HG03060 (cell line): ENCODE measurements at regions not wholly inside any gene's neighbourhood (a gene's known extent, or its start where the extent isn't known, plus 50 kb on each side); places are given as distances from the start of the nearest gene placed in this dataset.

Source experiments
- ATAC-seq: cut with Tn5 transposase; IDR thresholded peaks from one replicate; pipeline ENCODE4 v1.9.1; 2021; ENCODE audit warnings: low read depth, moderate number of reproducible peaks; ENCODE audit not compliant: unreplicated experiment

DNA sequence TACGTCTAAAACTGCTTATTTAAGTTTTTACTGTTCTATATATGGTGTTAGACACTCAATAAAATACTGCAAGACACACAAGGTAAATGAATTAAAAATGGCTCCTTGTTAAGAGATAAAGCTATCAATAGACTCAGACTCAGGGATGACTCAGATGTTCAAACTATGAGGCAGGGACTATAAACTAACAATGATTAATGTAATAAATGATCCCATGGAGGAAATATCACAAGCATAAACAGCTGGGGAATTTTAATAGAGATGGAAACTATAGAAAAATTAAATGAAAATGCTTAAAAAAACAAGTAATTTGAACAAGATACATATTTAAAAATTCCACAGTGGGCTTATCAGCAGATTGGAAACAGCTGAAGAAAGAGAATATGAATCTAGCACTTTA, 650.8 kb downstream of the DCDC2C start:
- ATAC-seq = no peak

DNA sequence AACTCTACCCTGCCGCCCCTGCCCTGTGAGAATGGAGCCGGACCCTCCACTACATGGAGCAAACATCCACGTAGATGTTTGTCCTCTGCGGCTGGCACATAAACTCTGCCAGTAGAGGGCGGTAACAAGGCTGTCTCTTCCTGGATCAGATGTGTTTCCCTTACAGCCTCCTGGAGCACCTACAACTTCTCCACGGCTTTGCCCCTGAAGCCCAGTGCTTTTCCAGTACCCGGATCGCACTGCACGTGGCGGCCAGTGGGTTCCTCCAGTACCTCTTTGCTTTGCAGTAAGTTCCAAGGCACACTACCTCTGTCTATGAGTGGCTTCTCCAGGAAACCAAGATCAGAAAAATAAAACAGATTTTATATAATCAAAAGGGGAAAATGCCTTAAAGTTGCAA, 651.3 kb downstream of the DCDC2C start:
- ATAC-seq = no peak

DNA sequence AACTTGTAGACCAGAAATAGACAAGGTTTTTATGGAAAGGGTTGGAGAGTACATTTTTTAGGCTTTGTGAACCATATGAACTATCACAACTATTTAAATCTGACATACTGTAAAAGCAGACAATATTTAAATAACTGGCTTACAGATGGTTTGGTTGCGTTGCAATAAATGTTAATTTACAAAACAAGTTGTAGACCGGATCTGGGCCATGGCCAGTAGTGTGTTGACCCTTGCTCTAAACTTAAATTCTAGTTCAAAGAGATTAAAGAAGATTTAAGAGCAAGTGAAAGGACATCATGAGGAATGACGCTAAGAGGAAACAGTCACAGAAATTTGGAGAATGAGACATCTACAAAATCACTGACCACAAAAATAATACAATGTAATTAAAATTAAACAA, 652.7 kb downstream of the DCDC2C start:
- ATAC-seq = no peak

DNA sequence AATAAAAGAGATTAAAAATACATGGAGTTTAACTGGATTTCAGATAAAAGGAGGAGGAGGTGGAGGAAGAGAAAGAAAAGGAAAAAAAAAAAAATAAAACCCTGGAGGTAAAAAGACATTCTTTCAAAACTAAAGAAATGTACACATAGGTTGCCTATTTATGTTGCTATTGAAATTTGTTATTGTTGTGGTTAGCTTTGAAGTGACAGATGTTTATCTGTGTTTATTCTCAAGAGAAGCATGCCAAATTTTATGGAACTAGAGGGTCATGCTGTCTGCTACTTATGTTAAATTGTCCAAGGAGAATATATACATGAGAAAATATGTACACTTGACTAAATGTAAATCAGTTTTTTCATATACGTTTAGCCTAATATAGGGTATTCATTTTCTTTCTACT, 653.2 kb downstream of the DCDC2C start:
- ATAC-seq = no peak

DNA sequence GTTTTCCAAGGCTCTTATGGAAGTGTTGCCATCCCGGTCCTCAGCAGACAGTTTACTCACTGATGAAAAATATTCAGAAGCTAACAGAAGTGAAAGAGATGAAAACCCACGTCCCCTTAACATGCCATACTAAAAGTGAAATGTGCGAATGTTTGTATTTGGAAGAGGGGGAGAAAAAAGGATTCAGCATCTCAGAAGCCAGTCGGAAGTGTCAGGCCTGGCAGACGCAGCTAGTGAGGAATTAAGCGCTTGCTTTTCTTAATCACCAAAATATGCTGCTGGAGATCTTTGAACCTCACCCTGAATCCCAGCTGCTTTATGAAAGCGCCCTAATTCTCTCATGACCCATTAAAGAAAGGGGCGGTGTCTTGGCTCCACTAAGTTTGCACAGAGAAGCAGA, 653.7 kb downstream of the DCDC2C start:
- ATAC-seq = no peak

DNA sequence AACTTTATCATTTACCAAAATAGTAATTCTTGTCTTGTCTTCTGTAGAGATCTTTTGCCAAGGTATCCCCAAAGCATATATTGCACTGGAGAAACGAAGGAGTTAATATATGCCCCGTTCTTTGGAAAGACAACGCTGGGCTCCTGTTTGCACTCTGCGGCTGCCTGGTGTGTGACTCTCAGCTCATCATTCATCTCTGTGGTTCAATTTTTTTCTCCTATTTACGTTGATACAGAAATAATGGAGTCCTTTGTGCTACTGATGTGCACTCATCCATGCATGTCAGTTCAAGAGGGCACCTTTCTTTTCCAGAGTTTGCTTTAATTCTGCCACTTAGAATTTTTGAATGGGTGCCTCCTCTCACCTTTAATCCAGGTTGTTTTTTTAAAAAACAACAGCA, 655.5 kb downstream of the DCDC2C start:
- no peak for ATAC-seq

DNA sequence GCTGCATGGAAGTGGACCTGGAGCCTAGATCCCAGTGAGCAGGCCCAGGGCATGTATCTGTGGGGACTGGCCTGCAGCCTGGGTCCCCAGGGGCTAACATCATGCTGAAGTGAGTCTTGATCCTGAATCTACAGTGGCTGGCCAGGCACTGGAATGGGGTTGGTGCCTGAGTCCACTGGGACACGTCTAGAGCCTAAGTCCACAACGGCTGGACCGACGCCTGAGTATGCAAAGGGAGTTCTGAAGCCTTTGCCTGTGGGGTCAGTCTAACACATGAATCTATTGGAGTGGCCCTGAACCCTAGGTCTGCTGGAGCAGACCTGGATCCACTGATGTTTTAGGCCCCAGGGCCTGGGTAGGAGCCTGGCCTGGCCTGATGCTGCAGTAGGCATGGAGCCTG, 665.5 kb downstream of the DCDC2C start:
- ATAC-seq = no peak

DNA sequence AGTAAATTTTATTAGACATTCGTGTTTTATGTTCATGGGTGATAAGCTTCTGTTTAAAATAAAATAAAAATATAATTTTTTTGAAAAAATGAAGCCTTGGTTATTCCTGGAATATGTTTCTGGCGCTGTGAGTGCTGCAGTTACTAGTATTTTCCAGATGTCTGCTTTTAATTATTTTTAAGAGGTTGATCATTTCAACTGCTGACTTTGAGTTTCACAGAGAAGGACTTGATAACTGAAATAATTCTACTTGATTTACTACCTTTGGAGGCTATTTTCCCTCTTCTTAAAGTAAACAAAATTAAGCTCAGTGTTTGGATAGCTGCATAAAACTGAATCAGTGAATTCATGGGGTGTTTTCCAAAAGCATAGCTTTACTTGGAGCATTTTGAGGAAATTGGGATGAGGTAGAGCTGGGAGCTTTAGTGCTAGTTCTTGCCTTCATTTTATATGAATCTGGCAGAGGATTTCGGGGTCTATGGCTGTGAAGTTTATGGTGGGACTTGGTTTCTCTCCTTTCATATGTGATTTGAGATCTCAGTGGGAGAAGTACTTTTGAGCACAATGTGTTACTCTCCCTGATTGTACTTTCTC, 666.5 kb downstream of the DCDC2C start:
- ATAC-seq = no peak

DNA sequence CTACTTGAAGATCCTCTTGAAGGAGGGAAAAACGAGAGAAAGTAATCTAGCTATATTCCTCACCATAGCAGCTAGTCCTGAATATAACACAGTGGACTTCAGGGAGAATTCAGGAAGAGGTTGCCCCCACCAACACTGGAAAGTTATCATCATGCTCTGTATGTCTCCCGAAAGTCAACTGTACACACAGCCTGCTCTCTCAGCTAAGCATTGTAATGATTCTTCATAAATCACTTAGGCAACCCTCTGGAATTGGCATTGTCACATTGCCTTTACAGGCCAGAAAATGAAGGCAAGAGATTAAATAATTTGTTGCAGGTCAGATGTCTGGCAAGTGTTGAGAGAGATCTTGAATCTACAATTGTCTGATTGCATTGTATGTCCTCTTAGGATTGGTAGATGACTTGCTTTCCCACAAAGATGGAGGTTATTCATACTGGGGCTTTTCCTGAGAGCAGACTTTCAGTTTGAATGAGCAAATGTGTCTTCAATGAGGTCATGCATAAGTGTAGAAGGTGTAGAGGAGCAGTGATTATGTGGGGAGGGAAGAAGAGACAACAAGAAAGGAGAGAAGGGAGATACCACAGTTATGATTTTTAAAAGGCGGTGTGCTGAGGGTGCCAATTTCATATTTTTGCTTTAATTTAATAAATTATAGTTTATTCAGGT, 667.2 kb downstream of the DCDC2C start:
- no peak for ATAC-seq

DNA sequence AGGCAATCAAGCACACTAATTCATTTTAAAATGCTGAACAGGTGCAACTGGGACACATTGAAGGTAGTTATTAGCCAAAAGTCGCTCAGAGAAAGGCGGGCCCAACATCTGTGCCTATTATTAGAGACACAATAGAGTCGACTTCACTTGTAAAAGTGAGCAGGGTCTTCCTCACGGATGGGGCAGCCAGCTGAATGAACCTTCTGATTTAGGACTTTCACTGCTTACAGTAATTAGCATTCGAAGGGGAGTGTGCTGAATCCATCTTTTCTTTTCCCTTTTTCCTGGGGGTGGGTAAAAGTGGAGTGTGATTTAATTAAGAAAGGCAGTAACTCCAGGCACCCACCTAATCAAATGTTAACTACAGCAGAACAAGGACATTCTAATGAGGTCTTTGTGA, 677.7 kb downstream of the DCDC2C start:
- ATAC-seq = no peak

DNA sequence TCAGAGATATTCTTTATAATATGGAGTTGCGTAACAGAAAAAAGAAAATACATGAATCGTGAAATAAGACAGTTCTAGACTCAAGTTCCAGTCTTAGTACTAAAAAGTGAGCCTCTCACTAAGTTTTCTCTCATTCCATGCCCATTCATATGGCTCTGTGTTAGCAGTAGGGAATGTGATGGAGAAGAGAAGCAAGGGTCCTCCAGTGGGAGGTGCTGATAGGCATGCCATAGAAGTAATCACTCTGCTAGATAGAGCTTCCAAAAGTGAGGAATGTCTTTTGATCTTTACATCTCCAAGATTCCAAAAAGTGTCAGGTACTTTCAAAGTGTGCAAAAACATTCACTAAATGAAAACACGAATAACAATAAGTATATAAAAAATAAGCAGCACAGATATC, 678.4 kb downstream of the DCDC2C start:
- no peak for ATAC-seq

DNA sequence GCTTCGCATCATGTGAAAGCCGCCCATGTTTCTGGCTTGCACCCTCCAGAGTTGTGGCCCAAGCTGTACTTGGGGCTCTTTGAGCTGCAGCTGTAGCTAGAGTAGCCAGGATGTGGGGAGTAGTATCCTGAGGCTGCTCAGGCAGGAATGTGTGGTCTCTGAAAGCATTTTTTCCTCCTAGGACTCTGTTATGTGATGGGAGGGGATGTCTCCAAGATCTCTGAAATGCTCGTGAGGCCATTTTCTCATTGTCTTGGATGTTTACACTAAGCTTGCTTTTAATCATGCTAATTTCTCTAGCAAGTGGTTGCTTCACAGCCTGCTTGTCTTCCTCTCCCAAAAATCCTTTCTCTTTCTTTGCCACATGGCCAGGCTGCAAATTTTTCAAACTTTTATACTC, 687.6 kb downstream of the DCDC2C start:
- ATAC-seq = no peak

DNA sequence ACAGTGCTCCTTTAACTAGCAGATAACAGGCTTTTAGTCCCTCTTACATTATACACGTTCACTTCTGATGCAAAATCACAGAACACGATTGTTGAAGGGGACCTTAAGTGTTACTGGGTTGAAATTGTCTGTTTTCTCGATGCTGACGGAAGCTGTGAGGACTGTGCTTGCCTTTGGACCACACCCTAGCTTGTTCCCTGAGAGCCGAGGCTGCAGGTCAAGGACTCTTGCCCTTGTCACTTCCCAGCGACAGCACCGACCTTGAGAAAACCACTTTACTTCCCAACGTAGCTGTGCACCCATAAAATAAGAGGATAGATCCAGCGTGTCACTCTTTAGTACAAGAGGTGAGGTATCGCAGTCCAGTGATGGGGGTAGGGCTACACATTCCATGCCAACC, 701.0 kb downstream of the DCDC2C start:
- ATAC-seq = no peak

DNA sequence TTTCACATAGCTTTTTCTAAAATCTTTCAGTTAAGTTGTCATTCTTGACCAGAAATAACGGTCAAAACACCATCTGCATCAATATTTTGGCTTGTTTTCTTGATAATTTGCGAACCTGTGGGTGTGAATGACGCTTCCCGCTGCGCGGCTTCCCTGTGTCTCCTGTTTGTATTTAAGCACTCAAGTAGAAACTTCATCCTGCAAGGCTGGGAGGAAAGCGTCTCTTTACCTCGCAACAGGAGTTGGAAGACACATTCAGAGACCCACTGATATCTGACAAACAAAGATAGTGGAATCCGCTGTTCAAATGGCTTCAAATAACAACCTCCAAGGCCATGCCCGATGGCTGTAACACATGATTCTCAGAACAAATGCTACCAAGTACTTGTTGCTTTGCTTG, 704.9 kb downstream of the DCDC2C start:
- ATAC-seq = no peak

DNA sequence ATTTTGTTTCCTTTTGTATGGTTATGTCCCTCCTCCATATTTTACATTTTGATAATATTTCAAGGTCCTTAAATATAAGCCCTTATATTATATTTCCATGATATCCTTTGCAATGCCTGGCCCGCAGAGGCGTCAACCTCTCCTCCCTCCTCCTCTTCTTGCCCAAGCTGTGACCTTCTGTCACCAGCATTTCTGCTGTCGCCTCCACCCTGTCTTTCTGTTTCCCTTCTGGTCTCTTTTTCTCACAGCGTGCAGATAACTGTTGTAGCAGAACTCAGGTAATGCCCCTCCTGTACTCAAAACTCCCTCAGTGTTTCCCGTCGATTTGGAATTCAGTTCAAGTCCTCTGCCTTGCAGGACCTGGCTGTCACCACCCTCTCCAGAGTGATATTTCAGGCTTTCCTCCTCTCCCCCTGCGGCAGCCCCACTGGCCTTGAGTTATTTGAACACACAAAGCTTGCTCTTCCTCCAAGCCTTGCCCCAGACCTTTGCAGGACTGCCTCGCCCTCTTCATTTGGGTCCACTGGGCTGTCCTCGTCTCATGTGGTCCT, 709.3 kb downstream of the DCDC2C start:
- ATAC-seq = no peak

DNA sequence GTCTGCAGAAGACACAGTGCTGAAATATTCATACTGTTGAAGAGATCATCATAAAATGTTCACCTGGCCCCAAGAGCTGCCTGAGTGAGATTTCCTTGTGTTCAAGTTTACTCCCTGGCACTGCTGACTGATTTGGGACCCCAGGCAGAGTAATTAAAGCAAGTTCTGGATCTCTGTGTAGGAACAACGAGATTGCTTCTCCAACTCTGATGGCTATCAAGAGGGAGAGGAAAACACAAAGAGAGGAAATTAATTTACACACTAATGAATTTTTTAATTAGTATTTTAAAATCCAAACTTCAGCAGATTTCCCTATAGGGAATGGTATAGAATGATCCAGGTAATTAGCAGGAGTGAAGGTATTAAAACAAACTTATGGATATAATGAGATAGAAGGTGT, 711.8 kb downstream of the DCDC2C start:
- ATAC-seq = no peak

DNA sequence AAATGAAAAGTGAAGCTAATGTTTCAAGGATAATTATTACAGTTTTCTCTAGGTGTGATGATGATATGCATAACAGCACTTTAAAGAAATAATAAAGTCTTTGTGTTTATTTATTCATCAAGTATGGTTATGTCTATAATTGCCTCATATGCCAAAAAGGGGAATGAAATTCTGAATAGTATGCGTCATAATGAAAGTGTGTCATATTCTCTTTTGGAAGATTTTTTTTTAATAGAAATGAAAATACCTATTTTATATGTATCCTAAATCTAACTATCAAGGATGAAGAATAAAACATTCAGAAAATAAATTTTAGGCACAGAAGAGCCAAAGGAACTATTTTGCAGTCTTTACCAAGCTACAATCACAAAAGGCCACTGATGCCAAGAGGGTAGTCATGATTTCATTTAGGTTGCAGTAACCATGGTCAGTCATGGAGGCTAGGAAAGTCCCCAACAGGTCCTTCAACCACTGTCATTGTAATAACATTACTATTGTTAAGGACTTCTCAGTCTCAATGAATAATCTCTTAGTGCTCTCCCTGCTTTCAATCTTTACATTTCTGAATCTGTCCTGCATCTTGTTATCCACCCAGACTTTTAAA, 712.5 kb downstream of the DCDC2C start:
- no peak for ATAC-seq

DNA sequence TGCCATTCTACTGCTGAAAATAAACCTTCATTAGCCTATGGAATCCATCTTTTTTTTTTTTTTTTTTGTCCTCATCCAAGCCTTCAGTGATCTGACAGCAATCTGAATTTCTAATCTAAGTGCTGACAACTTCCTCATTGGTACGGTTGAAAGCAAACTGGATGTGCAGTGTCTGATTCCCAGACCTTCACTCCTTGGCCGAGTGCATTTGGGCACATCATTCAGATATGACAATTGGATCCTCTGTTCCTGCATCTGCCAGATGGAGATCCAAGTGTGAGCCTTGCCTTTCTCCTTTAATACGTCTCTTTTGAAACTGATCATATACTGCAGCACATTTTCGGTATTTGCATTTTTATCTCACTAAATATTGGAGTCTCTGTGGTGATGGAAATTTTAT, 713.1 kb downstream of the DCDC2C start:
- ATAC-seq = no peak

DNA sequence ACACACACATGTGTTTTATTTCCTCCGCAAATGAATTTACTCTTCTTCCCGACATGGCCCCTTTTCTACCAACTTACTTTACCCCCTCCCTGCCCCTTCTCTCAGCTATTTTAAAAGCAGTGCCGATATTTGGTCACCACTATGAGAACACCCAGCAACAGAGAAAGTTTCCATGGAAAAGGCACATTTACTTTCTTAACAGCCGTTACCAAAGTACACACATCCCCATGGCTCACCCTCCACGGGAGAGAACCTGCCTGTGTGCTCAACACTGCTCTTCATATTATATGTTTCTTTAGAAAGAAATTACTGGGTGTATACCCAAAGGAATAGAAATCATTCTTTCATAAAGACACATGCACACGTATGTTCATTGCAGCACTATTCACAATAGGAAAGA, 714.4 kb downstream of the DCDC2C start:
- no peak for ATAC-seq

DNA sequence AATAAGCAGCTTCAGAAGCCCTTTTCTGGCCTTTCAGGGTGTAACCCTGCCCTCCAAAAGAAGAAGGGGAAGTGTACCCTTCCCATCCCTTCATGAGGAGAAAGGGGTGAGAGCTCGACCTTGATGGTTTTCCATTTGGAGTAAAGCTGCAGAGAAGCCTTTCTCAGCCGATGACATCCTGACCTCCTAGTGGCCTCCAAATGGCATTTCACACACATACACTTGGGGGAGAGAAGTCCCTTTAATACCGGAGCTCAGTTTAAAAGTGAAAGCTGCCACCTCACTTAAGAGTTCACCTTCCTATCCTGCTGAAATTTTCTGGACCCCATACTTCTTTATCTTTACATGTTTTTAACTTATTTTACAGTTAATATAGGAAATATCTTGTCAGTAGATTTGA, 716.7 kb downstream of the DCDC2C start:
- no peak for ATAC-seq

DNA sequence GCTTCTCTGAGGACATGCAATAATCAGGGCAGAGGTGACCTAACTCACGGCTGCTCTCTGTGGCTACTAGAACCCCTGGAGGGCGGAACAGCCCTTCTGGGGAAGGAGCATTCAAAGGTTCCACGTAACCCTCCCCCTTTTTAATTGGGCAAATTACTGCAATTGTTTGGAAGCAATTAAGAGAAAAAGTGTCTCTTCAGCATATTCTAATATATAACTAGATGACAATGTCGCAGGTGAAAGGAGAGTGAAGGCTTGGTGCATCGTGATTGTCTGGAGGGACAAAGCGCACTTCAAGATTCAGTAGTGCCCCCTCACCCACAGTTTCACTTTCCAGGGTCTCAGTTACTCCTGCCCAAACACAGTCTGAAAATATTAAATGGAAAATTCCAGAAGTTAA, 720.8 kb downstream of the DCDC2C start:
- ATAC-seq = no peak

DNA sequence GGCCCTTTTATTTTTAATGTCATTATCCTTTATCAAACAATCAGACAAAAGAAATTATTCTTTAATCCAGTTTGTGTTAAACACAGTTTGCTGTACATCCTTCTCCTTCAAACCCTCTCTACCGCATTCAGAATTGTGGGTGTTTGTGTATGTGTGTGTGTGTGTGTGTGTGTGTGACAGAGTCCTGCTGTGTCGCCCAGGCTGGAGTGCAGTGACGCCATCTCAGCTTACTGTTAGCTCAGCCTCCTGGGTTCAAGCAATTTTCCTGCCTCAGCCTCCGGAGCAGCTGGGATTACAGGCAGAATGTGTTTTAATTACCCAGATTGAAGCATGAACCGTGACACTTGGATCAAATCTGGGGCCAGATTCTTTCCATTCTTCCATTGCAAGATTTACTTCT, 723.7 kb downstream of the DCDC2C start:
- no peak for ATAC-seq
